ENCODE measurements at regions not wholly inside any gene's neighbourhood (a gene's known extent, or its start where the extent isn't known, plus 50 kb on each side); places are given as distances from the start of the nearest gene placed in this dataset.
"Not testable (repeated sequence)": the region's sequence is repeated elsewhere in the genome, so short reads cannot be mapped to it uniquely, and the experiment has no call there.

DNA sequence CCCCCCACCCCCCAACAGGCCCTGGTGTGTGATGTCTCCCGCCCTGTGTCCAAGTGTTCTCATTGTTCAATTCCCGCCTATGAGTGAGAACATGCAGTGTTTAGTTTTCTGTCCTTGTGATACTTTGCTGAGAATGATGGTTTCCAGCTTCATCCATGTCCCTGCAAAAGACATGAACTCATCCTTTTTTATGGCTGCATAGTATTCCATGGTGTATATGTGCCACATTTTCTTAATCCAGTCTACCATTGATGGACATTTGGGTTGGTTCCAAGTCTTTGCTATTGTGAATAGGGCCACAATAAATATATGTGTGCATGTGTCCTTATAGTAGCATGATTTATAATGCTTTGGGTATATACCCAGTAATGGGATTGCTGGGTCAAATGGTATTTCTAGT is 54.0 kb downstream of the ZCCHC13 start:
- not testable (repeated sequence) for DNase-seq

DNA sequence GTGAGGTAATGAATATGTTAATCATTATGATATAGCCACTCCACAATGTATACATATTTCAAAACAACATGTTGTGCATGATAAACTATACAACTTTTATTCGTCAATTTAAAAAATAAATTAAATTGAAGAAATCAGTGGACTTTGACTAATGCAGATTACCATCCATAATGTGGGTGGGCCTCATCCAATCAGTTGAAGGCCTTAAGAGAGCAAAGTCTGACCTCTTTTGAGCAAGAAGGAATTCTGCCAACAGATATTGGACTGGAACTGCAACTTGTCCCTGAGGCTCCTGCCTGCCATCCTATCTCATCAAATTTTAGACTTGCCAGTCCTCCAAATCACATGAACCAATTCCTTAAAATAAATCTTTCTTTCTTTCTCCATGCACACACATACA is 57.4 kb upstream of the SLC16A2 start:
- DNase-seq: no peak

DNA sequence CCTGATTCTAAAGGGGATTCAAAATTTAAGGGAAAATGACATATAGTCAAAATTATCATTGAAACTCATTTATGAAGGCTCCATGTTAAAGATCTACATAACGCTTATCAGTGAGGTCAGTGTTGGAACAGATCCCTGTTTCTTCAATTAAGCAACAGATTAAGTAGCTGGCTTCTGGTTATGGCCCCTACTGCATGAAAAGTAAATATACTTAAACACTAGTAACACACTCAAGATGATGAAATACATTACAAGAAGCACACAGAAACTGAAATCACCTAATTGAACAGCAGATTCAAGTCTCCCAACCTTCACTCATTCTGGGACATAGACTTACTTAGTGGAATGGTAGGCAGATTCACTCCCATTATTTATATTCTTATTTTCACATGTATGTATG is 51.6 kb upstream of the SLC16A2 start:
- DNase-seq: no peak

DNA sequence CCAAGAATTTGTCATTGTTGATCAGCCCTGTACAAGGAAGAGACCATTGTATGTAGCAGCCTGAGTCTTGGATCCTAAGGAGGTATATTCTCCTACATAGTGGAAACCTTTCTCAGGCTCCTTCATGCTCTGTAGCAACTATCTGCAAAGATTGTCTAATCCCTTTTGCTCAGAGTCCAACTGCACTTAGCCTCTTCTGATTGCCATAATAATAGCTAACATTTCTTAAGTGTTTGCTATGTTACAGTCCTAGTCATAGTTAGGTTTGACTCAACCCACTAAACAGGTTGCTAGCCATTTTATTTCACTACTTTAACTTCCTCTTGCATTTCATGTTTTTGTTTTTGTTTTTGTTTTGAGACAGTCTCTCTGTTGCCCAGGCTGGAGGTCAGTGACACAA is 50.8 kb upstream of the SLC16A2 start:
- DNase-seq: peak; percentile 22

DNA sequence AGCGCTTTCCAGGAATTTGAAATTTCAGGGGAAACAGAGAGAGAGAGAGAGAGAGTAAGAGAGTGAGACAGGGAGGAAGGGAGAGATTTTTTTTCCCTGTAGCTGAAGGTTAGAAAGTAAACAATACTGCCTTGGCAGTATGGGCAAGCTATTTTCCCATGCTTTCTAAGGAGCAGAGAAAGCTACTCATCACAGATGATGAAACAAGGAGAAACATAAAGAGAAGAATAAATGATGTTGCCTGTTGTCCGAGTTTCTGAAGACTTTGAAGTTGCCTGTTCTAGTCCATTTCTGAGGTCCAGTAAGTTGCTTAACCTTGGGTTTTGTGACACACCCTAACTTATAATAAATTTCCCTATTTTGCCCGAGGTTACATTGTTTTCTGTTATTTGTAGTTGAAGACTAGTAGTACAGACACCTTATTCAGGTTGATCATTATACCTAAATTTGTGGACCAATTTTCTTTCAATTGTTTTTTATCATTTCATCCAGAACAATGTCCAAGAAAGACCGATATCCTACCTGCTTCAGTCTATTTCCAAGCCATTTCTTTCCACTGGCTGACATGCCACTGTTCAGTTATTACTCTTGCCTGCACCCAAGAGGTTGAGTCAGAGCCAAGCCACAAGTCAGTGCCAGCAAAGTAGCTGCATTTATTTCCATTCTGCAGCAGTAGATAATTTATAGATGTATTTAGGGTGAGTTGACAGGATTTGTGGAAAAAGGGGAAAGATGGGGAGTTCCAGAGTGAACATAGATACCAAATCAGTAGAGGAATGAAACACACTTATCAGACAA is 49.7 kb upstream of the SLC16A2 start:
- no peak for DNase-seq

Measured in DMS53 (cell line).